Stimulated activated CD4-positive, alpha-beta T cell treated with anti-CD3 and anti-CD28 coated beads, Interleukin-4, amount 100 ng/mL, for 1 hour (primary cell): ENCODE measurements at regions not wholly inside any gene's neighbourhood (a gene's known extent, or its start where the extent isn't known, plus 50 kb on each side); places are given as distances from the start of the nearest gene placed in this dataset.

Experiments
- DNase-seq: peaks from one replicate; pipeline ENCODE4 v3.0.0-alpha.2; 2020

DNA sequence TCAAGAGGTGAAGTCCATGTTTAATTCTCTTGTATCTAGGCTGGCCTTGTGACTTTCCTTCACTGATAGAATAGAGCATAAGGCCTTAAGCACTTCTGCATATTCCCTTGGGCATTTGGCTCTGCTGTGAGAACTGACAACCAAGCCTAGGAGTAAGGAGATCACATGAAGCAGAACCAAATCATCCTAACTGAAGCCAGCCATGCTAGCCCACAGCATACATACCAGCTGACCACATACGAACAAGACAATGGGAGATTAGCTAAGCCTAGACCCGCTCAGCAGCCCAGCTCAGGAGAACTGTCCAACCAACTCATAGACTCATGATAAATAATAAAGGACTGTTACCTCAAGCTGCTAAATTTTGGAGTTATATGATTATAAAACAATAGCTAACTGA lies 114.6 kb upstream of the NEK7 start:
- DNase-seq, result no peak

DNA sequence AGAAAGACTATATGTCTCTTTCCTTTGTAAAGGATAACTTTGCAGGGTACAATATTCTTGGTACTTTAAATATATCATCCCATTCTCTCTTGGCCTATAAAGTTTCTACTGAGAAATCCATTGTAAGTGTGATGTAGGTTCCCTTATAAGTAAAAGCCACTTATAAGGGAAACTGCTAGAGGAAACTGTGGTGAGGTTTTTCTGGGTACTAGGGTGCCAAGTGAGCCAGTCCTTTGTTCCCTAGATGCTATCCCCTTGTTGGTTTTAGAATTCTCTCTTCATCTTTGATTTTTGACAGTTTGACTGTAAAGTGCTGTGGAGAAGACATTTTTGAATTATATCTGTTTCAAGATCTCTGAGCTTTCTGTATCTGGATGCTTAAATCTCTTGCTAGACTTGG lies 108.9 kb upstream of the NEK7 start:
- DNase-seq, result no peak

DNA sequence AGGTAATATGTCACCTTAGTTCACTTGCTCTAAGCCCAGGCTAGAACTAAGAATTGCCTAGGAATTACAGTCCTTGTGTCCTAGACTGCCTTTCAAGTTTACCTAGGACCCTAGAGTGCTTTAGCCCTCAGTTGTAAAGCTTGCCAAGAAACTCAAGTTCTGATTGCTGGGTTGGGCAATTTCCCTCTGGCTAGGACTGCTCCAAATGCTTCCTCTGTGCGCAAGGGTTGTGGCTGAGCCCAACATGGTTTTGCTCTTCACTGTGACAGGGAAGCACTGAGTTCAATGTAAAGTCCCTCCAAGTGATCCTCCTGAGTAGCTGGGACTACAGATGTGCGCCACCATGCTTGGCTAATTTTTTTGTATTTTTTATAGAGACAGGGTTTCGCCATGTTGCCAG lies 102.3 kb upstream of the NEK7 start:
- no peak for DNase-seq

DNA sequence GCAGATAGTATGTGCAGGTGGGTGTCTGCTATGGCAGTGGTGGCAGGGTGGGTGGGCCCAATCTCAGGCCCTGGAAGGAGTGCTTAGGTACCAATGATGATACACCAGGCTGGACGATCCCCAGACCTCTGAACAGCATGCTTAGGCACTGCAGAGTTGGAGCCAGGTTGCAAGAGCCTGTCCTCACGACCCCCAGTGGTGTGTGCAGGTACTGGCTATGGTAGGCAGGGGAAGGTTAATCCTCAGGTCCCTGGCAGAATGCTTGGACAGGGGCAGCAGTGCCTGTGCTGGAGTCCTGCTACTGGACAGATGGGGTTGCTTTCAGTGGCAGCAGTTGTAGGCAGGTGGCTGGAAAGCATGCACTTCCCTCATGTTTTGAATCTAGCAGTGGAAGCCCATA lies 100.5 kb upstream of the NEK7 start:
- peak; percentile 9 for DNase-seq

DNA sequence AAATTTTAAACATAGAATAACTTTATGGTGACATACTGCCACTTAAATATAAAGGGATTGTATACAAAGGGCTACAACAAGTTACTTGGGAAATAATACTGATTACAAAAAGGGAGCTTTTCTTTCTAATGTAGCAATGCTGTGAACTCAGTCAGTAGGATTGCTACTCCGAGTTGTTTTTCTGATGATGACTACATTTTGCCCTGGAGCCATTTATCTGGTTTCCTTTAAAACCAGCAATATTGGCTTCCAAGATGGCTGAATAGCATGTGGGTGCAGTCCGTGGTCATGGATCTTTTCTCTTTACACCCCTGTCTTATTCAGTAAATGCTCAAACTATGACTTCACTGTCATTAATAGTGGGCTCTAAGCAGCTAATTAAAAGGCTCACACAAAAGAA lies 92.6 kb upstream of the NEK7 start:
- DNase-seq, result no peak

DNA sequence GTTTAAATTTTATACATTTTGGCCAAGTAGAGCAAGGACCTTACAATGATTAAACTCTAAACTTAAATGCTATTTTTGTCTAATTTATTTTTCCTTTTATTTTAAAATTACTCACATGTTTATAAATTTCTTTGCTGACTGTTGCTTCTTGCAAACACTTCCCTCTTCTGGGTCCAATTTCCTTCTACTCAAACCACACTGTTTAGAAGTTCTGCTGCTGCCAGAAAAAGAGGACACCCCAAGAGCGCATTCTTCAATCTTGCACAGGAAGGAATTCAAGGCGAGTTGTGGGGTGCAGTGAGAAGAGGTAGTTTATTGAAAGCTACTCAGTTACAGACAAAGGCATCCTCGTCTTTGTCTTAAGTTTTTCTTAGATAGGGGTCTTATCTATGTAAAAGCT lies 88.5 kb upstream of the NEK7 start:
- no peak for DNase-seq

DNA sequence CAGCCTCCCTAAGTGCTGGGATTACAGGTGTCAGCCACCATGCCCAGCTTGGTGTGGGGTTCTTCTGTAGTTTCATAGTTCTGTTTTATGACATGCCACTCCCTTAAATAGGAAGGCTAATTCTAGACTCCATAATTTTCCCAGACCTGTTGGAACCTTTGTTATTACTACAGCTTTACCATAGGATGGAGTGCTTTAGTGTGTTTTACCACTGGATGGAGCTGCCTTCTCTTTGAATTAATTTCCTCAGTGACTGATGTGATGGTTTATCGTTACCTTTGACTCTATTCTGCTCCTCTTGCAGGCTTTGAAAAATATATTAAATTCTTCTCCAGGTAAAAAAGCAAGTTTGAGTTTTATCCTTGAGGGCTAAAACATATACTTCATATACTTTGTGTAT lies 84.6 kb upstream of the NEK7 start:
- no peak for DNase-seq

DNA sequence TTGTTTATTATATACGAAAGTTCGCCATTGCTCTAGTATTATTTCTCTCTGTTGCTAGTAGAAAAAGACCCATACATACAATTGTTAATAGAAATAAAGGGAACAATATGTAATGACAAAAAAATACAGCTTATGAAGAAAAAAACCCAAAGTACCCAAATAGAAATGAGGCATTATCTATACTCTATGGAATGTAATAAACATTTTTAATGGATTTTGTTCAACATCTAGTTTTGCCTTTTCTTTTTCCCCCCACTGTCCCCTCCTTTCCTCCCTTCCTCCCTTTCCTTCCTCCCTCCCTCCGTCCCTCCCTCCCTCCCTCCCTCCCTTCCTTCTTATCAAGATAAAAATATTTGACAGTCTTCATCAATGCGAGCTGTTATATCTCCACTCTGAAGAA lies 81.5 kb upstream of the NEK7 start:
- no peak for DNase-seq

DNA sequence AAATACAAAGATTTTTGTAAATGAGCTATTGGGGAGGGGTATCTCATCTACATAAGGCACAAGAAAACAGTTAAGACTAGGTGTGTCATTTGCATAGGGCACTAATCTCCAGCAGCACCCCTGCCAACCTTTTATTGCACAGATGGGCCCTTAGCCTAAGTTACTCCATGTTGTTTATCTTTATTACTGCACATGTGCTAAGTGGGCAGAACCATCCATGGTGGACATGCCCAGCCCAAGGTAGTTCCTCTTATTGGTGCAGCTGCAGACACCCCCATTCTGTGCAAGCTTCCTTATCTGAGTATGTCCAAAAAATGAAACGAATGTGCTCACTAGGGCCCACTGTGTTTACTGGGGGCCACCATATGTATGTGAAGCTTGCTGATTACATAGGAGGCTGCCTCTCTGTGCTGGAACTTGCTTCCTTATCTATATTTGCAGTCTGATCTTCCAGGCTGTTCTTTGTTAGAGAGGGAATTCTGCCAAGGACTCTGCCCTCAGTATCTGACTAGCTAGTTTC lies 77.3 kb upstream of the NEK7 start:
- DNase-seq, result no peak

DNA sequence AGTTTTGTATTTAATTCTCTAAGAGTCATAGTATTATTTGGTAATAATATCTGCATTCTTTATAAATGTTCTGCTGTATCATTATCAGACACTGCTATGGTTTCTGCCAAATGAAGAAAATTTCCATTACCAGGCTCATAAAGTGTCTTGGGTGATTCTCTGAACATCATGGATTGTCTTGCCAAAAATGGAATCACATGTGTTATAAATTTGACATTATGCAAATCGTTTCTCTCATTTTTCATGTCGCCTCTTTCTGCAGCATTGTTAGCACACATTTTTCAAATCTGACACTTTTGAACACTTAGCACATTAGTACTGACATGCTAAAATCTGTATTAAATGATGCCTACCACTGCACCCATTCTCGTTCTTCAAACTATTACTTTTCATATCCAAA lies 74.2 kb upstream of the NEK7 start:
- DNase-seq, result no peak

DNA sequence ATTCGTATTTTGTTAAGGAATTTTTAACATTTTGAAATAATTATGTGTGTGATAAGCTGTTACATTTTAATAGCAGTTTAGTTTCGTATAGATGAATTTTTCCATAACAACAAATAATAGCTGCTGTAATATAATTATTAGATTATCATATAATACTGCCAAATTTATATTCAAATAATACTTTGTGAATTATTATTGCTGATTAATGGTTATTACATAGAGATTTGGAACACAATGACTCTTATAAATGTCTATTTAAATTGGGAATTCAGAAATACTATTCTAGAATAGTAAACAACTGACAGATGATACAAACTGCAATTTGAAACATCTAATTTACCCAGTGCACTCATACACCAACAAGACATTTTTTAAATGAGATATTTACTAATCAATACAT lies 73.2 kb upstream of the NEK7 start:
- no peak for DNase-seq

DNA sequence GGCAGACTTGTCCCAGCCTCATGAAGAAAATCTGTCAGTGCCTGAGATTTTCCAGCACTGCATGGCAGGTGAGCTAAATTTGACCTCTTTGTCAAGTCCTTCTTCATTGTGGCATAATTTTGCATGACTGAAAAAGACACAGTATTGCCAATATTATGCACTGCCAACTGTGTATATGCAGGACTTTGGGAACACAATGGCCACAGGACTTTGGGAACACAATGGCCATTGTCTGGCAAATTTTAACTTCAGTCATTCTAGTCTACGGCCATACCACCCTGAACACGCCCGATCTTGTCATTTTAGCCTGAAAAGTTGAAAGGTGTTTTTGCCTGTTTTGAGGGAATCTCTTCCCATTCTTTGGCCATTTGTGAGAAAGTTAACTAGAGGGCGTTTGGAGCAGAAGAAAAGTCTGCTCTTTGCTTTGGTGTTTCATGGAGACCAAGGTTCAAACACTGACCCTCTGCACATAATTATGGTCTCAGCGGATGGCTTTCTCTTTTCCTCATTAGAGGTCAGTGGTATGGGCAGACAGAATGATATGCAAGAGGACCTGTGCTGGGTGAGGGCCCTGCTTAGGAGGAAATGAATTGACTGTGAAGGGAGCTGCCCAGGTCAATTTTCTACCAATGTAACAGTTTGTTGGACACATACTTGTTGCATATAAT lies 72.4 kb upstream of the NEK7 start:
- no peak for DNase-seq

DNA sequence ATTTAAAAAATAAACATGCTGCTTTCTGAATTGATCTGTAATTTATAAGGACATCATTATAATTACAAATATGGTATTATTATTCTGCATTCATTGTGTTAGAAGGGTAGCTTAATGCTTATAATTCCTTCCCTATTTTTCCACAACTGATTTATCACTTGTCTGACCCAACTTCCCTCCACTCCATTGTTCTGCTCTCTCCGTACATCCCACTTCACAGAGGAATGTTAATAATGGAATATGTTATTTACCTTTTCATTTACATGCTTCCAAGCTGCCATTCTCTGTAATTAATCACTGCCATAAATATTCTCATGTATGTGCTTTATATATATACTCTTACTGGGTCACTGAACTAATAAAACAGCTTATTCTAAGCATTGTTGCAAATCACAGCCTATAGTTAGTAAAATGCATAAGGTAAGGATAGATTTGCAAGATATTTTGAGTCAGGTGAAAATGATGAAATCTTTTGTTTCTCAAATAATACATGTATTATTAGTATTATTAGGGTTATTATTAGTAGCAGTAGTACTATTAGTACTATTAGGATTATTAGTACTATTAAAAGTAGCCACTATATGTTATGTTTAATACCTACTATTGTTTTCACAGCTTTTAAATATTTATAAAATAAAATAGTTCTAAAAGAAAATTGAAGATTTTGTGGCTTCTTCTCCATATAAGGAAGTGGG lies 70.6 kb upstream of the NEK7 start:
- no peak for DNase-seq

DNA sequence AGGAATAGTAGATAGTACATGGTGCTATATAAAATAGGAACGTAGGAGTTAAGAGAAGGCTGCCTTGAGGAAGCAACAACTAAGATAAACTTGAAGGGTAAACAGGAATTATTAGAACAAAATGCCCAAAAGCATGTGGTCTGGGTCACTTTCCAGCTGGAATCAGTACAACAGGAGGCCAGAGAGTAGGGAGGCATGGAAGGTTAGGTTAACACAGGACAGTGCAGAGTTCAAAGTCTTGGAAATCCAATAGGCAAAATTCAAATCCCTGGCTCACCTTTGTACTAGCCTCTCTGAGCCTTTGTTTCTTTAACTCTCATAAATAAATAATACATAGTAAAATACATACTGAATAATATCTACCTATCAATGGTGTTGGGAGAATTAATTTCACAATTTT lies 69.0 kb upstream of the NEK7 start:
- no peak for DNase-seq

DNA sequence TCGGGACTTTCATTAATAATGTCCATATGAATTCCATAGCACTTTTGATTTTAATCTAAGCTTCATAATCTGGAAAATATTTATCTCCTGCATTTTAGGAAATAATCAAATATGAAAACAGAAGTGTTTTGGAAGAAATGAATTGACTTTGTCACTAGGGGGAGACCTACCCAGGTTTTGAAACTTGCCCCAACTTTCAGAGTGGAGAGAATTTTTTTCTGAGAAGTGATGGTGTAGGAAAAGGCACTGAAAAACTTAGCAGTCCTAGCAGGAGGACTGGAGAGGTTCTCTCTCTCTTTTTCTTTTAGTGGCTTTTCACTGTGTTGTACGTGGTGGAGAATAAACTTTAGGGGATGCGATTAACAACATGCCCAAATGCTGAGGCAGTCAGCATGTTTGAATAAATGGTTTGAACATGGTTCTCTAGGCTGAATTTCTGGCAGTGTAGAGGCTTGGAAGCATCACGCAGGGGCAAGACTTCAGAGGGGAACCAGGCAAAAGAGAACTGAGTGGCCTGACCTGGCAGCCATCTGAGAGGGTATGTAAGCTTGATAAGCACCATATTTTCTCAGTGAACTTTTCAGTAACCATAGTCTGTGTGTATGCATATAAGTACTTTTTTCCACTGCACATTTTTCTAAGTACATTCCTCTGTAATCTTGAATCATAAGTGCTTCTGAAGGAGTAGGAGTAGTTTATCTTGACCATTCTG lies 68.3 kb upstream of the NEK7 start:
- DNase-seq, result no peak

DNA sequence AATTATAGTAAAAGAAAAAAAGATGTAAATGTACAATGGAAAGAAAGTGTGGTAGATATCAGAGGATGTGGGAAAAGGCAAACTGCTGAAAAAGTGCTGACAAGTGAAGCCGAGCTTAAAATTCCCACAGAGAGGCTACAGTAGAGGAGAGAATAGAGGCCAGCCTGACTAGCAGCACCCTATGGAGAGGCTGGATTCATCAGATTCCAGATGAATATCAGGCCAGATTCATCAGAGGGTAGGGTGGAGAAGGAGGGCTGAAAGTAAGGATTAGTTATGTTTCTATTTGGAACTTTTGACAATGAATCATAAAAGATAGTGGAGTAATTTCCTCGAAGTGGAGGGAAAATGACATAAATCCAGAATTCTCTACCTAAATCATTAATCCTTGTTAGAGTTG lies 60.4 kb upstream of the NEK7 start:
- DNase-seq, result no peak

DNA sequence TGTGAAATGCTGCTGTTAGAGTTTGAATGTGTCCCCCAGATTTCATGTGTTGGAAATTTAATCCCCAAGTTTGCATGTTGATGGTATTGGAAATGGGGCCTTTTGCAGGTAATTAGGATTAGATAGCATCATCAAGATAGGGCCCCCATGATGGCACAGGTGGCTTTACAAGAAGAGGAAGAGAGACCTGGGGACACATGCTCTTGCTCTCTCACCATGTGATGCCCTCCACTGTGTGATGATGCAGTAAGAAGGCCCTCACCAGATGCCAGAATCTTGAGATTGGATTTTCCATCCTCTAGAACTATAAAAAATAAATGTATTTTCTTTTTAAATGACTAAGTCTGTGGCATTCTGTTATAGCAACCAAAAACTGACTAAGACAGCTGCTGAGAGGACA lies 57.0 kb upstream of the NEK7 start:
- DNase-seq, result no peak

DNA sequence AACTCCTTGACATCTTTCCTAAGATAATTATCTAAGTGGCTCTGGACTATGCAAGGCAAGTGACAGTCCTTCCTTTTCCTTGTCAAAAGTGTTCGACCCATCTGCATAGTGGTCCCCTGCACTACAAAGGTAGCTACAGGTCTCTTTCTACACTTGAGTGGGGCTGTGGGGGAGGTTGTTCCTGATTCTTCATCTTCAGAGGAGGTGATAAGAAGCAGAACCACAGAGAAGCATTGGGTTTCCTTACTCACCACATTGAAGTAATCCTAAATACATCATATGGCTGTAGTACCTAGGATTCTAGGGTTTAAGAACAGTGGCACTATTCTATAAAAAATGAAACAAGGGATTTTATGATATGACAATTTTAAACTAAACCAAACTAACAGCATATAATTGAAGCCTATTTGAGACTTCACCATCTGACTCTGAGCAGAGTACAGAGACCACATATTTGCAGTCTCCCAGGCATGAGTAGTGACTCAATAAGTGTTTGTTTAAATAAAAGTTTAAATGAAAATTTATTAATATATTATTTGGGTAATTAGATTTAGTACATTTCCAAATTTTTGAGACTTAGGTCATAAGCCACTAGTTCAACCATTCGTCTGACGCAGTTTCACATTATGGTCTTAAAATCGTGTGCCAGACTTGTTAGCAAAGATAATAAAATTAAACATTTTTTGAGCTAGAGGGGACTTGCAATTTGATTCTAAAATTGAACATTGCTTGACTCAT lies 54.9 kb upstream of the NEK7 start:
- no peak for DNase-seq

DNA sequence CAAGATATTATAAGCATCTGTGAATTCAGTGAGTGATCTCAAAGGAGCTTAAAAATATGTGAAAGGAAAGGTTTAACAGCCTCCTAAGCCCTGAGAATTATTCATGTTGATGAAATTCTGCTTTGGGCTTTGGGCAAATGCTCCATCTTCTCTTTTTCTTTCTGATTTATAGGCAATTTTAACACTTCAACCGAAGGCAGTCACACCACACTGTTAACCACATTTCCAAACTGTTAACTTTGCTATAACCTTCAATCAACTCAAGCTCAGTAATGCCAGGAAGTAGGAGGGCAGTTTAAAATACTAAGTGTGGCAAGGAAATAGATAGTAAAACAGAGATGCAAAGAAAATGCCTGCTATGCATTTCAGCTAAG lies 54.4 kb upstream of the NEK7 start:
- no peak for DNase-seq

DNA sequence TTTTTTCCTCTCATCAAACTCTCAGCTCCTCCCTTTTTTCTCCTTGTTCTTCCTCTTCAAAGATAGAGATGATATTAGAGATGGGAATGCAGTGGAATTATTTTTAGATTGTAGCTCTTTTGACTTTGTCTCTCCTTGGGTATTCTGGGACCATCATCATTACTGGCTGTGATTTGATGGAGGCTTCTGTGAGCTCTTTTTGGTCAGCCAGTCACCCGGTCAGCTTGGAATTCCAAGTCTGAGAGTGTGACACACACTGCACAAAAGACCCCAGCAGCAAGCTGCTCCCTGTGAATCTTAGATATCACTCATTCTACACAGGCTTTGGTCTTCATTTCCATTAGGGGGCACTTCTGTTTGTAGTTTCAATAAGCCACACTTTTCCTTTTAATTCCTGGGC lies 51.6 kb upstream of the NEK7 start:
- DNase-seq, result no peak

DNA sequence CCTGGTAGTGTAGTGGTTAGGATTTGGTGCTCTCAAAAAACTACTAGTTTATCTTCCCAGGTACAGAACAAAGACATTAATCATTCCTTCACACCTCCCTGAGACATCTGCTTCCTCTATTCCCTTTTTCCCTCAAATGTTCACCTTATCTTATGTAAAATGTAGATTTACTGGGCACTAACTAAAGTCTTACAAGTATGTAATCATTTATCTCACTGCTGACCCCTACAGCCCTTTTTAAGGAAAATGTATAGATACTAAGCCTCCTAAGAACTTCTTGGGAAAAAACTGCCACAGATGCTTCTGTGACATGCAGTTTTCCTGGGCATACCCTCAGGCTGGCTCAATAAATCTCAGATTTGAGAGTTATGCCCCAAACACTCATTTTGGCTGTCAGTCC lies 50.8 kb upstream of the NEK7 start:
- DNase-seq, result no peak
